Stimulated activated CD4-positive, alpha-beta T cell treated with anti-CD3 and anti-CD28 coated beads, TNF-alpha, amount 100 ng/mL, for 48 hours (primary cell): ENCODE measurements at regions not wholly inside any gene's neighbourhood (a gene's known extent, or its start where the extent isn't known, plus 50 kb on each side); places are given as distances from the start of the nearest gene placed in this dataset.

Experiments used
- DNase-seq, 3 donors: peaks; one replicate each; pipeline ENCODE4 v3.0.0-alpha.2; 2020; ENCODE audit warnings: low read depth in 3 of 3

DNA sequence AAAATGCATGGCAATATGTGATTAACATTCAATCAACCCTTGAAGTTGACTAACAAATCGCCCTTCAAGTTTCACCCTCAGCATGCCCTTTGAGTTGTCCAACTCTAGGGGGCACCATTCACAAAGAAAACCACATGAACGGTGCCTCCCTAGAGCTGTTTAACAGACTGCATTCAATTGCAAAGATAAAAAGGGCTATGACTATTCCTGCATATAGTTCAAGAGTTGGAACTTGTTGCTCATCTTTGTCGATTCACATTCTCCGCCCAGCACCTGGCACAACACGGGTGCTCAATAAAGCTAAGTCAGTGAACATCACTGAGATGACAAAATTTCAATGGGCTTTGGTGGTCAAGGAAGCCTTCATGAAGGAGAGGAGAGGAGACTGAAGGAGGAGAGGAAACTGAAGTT lies 69.6 kb upstream of the SLC30A5 start:
- DNase-seq = peak in 1 of 3 donors; percentile 6

DNA sequence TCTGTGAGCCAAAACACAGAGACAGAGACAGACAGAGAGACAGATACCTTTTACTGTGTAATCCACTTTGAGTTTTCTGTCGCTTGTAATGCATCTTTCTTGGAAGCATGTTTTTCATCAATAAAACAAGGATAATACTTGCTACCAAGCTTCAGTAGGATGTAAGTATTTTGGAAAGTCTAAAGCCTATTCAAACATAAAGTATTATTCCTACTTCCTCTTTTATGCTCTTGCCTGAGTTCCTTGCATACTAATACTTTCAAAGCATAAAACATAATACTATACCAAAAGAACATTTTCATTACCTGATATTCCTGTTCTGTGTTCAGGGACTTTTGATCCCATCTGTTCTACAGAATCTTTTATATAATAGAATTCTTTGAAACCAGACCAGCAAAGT lies 64.5 kb upstream of the SLC30A5 start:
- DNase-seq = no peak

DNA sequence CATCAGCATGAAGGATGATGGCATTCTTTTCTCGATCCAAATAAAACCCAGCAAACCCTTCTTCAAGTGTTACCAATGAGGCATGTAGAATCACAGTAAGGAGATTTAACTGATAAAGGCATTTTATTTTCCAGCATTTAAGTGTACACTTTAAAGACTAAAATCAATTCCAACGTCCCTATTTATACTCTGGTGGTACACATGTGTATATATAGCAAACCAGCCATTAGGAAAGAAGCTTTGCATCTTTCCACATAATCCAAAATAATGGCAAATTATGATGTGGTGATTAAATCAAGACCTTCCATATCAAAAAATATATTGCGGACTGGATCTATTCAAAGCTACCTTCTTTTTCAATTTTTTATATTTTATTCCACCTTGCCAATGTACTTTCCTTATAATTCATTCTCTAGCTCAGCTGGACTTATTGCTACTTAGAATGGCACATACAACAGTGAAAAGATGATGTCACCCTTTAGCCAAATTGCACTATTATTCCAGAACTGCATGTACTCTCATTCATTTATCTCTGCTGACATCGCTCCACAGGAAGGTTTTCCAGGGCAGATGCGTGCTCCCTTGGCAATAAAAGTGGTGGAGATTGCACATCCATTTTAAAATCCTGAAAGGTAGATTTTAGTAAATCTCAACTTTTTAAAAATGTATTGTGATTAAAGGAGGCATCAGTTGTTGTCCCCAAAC lies 63.3 kb upstream of the SLC30A5 start:
- DNase-seq = no peak

DNA sequence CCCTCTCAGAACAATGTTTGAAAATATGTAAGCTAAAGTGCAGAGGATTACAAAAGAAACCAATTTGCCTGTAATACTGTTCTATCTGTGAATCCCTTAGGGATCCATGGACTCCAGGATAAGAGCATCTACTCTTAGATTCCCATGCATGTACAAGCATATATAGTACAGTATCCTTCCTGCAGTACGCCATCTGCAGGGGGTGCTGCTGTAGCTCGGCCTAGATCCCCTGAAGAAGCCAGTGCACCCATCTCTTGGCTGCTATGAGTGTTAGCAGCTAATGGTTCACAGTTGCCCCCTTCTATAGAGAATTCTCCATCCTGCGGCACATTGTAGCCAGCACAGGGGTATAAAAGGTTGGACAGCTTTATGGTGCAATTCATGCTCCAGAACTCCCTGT lies 61.8 kb upstream of the SLC30A5 start:
- no peak for DNase-seq

DNA sequence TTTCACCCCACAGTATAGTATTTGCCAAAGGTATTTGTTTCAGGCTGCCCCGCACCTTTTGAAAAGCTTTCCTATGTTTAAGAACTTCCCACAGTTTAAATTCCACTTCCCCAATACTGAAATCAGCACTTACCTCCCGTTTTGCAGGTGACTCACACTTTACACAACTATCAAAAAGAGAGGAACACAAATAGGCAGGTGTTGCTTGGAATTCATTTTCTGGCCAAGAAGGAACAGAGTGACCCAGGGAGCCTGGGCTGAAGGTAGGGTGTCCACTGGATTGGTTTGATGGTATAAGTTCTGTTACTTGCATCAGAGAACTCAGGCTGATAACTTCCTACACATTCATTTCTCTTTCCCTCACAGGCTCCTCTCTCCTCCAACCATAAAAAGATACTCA lies 60.1 kb upstream of the SLC30A5 start:
- no peak for DNase-seq

DNA sequence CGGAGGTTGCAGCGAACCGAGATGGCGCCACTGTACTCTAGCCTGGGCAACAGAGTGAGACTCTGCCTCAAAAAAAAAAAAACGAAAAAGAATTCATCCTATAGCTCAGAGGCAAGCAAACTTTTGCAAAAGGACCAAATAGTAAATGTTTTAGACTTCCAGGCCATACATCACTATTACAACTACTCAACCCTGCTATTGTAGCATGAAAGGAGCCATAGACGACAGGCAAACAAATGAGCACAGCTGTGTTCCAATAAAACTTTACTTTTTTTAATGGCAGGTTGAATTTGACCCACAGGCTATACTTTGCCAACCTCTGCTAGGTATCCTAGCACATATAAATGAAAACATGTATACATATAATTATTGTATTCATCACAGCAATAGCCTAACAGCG lies 58.9 kb upstream of the SLC30A5 start:
- DNase-seq = no peak

DNA sequence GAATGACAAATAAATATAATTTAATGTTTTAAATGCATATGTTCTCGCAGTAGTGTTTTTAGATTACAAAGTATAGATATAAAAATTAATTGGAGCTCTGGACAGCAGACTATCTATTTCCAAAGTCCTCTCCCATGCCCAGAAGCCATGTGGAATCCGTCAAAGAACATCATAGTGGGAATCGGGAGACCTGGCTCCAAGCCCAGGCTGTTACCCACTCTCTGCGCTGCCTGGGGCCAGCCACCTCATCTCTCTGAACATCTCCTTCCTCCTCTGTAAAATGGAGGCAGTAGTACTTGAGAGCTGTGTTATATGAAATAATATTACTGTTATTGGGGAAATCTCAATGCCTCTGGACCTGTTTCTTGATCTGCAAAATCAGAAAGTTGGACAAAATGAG lies 58.1 kb upstream of the SLC30A5 start:
- no peak for DNase-seq

DNA sequence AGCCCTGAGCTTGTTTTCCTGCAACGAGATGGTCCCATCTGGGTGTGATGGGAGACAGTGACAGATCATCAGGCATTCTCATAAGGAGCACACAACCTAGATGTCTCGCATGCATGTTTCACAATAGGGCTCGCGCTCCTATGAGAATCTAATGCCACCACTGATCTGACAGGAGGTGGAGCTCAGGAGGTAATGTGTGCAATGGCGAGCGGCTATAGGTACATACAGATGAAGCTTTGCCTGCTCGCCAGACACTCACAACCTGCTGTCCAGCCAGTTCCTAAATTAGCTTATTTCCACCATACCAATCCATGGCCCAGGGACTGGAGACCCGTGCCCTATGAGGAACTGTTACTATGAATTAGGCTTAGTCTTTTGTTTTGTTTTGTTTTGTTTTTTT lies 55.3 kb upstream of the SLC30A5 start:
- DNase-seq = no peak

DNA sequence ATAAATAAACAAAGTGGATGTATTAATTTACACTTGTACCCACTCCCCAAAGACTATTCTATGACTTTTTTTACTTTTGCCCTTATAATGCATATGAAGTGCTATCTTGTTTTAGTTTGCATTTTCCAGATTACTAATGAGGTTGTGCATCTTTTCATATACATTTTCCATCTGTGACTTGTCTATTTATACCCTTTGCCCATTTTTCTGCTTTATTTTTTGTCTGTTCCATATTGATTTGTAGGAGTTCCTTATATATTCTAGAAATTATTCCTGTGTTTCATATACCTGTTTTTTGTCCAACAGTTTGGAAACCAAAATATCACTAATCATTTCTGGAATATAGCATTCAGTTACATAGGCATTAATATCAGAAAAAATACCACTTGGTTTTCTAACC lies 54.0 kb upstream of the SLC30A5 start:
- DNase-seq = no peak

DNA sequence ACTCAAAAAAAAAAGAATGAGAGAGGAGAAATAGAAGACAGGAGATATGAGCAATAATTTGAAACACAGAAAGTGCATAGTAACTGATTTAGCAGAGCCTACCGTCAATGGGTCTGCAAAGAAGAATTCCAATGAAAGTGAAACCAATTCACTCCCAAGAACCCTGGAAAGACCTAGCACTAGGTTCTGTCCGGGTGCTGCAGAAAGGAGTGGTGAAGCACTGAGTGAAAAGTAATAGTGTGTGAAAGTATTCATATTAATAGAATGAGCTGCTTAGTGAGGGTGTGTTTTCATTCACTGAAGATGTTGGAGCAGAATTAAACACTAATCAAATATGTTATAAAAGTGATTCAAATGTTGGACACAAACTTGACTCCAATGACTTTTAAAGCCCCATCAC lies 51.3 kb upstream of the SLC30A5 start:
- DNase-seq = no peak

DNA sequence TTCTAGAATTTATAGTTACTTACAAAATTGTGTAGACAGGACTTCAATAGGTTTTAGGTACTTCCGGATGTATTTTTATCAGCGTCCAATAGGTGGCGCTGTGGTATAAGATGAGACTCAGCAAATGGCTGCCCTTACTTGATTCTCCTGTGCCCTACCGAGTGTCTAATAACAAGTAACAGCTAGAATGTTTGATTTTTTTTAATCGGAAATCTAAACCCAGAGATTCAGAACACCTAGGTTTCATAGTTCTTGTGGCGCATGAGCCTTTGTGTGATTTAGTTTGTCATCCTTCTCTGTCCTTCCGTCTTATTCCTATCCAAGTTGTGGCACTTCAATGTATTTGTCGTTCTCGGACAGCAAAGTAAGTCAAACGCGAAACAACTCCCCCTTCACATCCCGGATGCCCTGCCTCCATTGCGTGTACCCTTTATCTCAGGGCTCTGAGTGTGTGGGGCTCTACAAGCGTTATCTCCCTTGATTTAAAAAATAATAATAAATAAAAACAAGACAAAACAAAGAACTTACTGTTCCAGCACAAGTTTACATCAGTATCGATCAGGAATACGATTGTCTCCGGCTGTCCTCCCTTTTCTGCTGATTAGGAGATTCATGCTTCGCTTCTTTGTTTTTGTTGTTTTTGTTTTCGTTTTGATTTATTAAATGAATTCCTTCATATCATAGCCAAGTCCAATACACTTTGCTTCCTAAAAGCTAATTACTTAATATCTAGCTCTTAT lies 50.7 kb upstream of the SLC30A5 start:
- peak; percentile 54 to 72 (median 63) for DNase-seq

DNA sequence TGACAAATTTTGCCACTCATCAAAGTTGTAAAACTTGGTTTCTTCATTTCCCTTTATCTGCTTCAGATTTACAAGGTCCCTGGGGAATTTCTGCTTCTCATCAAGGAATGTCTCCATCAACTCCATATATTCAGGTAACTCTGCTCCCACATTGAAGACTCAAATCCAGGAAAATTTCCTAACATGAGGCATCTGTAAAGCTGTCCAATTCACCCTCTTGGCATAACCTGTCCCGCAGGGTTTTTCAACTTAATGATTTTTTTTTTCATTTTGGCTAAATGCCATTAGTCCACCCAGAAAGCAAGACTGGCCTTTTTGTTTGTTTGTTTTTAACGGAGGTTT lies 50.2 kb upstream of the SLC30A5 start:
- DNase-seq = no peak
